OCI-LY1 (cell line): ENCODE measurements at regions not wholly inside any gene's neighbourhood (a gene's known extent, or its start where the extent isn't known, plus 50 kb on each side); places are given as distances from the start of the nearest gene placed in this dataset.

Source experiments
- H2AFZ ChIP-seq: fragments of 200-600 bp; sonication (generic), shearing (Covaris generic); 2 replicates; pipeline ENCODE4 v1.6.0; 2014; ENCODE audit warnings: antibody characterized with exemption, mild to moderate bottlenecking, low read length
- H3F3A ChIP-seq: fragments of 200-600 bp; sonication (generic), shearing (Covaris generic); 2 replicates; pipeline ENCODE4 v1.6.0; 2014; ENCODE audit warnings: mild to moderate bottlenecking, antibody characterized with exemption, low read length, moderate library complexity; ENCODE audit not compliant: insufficient read depth
- H3K27ac ChIP-seq: fragments of 200-600 bp; sonication (generic); 2 replicates; pipeline ENCODE4 v1.5.1; 2014; ENCODE audit warnings: low read length, mixed run types, mild to moderate bottlenecking, low read depth; ENCODE audit not compliant: poor library complexity, severe bottlenecking
- H3K27me3 ChIP-seq: fragments of 200-600 bp; sonication (generic); 2 replicates; pipeline ENCODE4 v1.6.0; 2014; ENCODE audit warnings: antibody characterized with exemption, mild to moderate bottlenecking, low read length, moderate library complexity; ENCODE audit not compliant: insufficient read depth
- H3K36me3 ChIP-seq: fragments of 200-600 bp; sonication (generic); 2 replicates; pipeline ENCODE4 v1.6.1; 2014; ENCODE audit warnings: mild to moderate bottlenecking, antibody characterized with exemption, low read length, moderate library complexity, mixed read lengths; ENCODE audit not compliant: insufficient read depth
- H3K4me1 ChIP-seq: fragments of 200-600 bp; sonication (generic); 2 replicates; pipeline ENCODE4 v1.5.1; 2014; ENCODE audit warnings: mild to moderate bottlenecking, low read length, moderate library complexity; ENCODE audit not compliant: insufficient read depth, severe bottlenecking
- H3K4me2 ChIP-seq: fragments of 200-600 bp; sonication (generic), shearing (Covaris generic); 2 replicates; pipeline ENCODE4 v1.6.1; 2014; ENCODE audit warnings: low read length
- H3K4me3 ChIP-seq: fragments of 200-600 bp; sonication (generic); 2 replicates; pipeline ENCODE4 v1.5.1; 2014; ENCODE audit warnings: low read length, low read depth, mild to moderate bottlenecking, mixed read lengths; ENCODE audit not compliant: poor library complexity, severe bottlenecking
- H3K79me2 ChIP-seq: fragments of 200-600 bp; shearing (Covaris generic); 2 replicates; pipeline ENCODE4 v1.6.1; 2016; ENCODE audit warnings: mixed run types, low read length, mixed read lengths; ENCODE audit not compliant: insufficient read depth
- H3K9ac ChIP-seq: fragments of 200-600 bp; sonication (generic), shearing (Covaris generic); 2 replicates; pipeline ENCODE4 v1.6.1; 2014; ENCODE audit warnings: mild to moderate bottlenecking, low read length, mixed read lengths
- H3K9me2 ChIP-seq: fragments of 200-600 bp; sonication (generic), shearing (Covaris generic); 2 replicates; pipeline ENCODE4 v1.6.1; 2014; ENCODE audit warnings: low read depth, mild to moderate bottlenecking, low read length, mixed read lengths
- H3K9me3 ChIP-seq: fragments of 200-600 bp; shearing (Covaris generic); 2 replicates; pipeline ENCODE4 v1.6.1; 2014; ENCODE audit warnings: low read length, mixed read lengths
- H4K20me1 ChIP-seq: fragments of 200-600 bp; sonication (generic), shearing (Covaris generic); 2 replicates; pipeline ENCODE4 v1.6.0; 2016; ENCODE audit warnings: mild to moderate bottlenecking, low read length; ENCODE audit not compliant: insufficient read depth
- EZH2 ChIP-seq: fragments of 200-600 bp; sonication (generic), shearing (Covaris generic); IDR thresholded peaks from 2 replicates; pipeline ENCODE4 v1.8.0; 2017; ENCODE audit warnings: borderline replicate concordance, mixed run types, mild to moderate bottlenecking, antibody characterized with exemption, low read length, moderate library complexity, mixed read lengths
- TF ChIP-seq, protein P1 (sequence below): fragments of 200-600 bp; sonication (generic), shearing (Covaris generic); IDR thresholded peaks from 2 replicates; pipeline ENCODE4 v1.5.1; 2017; ENCODE audit warnings: mild to moderate bottlenecking, antibody characterized with exemption, low read length, moderate library complexity, mixed read lengths

DNA sequence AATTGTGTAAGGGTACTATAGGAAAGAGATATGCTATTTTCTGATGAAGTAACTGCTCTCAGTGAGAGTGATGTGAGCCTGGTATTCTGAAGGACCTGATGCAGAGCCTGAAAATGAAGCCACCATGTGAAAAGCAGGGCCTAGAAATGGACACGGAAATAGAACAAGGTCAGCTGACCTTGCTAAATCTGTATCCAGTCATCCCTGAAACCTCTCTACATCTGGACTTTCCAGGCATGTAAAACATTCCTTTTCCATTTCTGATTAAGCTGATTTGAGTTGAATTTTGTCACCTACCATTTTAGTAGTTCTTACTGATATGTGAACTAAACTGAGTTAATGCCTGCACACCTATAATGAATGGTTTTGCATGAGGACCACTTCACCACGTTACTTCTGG lies 72.4 kb upstream of the NEIL3 start:
- TF ChIP-seq, protein P1, sequence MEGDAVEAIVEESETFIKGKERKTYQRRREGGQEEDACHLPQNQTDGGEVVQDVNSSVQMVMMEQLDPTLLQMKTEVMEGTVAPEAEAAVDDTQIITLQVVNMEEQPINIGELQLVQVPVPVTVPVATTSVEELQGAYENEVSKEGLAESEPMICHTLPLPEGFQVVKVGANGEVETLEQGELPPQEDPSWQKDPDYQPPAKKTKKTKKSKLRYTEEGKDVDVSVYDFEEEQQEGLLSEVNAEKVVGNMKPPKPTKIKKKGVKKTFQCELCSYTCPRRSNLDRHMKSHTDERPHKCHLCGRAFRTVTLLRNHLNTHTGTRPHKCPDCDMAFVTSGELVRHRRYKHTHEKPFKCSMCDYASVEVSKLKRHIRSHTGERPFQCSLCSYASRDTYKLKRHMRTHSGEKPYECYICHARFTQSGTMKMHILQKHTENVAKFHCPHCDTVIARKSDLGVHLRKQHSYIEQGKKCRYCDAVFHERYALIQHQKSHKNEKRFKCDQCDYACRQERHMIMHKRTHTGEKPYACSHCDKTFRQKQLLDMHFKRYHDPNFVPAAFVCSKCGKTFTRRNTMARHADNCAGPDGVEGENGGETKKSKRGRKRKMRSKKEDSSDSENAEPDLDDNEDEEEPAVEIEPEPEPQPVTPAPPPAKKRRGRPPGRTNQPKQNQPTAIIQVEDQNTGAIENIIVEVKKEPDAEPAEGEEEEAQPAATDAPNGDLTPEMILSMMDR = no peak
- TF ChIP-seq EZH2 = no peak
- H3K4me2 ChIP-seq = no peak overlapping the region
- no peak overlapping the region for H2AFZ ChIP-seq
- no peaks in the 10 kb centered on the region for H3K9me2 ChIP-seq
- H3K4me3 ChIP-seq = no peak overlapping the region
- H3K4me1 ChIP-seq = no peaks in the 10 kb centered on the region
- no peaks in the 10 kb centered on the region for H3K9me3 ChIP-seq
- no peaks in the 10 kb centered on the region for H4K20me1 ChIP-seq
- H3K27ac ChIP-seq = no peak overlapping the region
- no peaks in the 10 kb centered on the region for H3F3A ChIP-seq
- no peaks in the 10 kb centered on the region for H3K79me2 ChIP-seq
- no peaks in the 10 kb centered on the region for H3K36me3 ChIP-seq
- no peak overlapping the region for H3K9ac ChIP-seq
- no peaks in the 10 kb centered on the region; the same call in 1 of the 2 replicates for H3K27me3 ChIP-seq

DNA sequence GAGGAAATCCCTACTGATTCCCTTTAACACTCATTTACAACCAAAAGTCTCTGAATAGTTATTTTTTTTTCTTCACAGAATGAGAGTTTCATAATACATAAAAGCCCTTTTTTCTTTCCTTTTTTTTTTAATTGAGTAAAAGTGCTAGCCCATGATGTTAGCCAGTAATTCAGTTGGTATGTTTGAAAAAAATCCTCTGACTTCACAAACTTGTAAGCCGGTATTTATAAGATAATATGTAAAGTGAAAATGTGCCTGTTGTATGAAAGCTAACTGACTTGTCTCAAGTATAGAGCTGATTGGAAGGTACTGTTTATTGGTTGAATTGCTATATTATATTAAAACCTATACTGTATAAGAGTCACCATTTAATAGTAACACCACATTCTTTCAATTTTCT lies 70.2 kb upstream of the NEIL3 start:
- H4K20me1 ChIP-seq = no peaks in the 10 kb centered on the region
- TF ChIP-seq, protein P1 = no peak
- TF ChIP-seq EZH2 = no peak
- no peaks in the 10 kb centered on the region for H3F3A ChIP-seq
- no peak overlapping the region for H3K4me3 ChIP-seq
- no peaks in the 10 kb centered on the region; the same call in 1 of the 2 replicates for H3K27me3 ChIP-seq
- H3K4me2 ChIP-seq = no peak overlapping the region
- H3K9ac ChIP-seq = no peak overlapping the region
- no peak overlapping the region for H3K27ac ChIP-seq
- H3K4me1 ChIP-seq = no peaks in the 10 kb centered on the region
- H2AFZ ChIP-seq = no peak overlapping the region
- H3K9me3 ChIP-seq = no peaks in the 10 kb centered on the region
- no peaks in the 10 kb centered on the region for H3K9me2 ChIP-seq
- H3K79me2 ChIP-seq = no peaks in the 10 kb centered on the region
- H3K36me3 ChIP-seq = no peaks in the 10 kb centered on the region

DNA sequence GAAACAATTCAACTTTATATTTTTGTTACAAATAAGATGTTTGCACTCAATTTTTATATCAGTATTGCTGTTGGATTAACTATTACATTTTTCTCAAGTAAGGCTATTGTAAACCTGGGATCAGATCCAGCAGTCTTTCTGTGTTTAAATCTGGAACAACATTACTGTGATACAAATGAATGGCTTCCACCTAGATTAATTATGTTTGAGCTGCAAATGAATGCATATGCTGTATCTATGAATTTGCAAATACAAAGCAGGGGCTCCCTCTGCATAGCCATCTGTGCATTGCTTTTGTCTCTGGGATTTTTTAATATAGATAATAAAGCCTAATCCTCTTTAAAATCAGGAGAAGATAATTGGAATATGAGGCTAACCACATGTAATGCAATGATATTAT lies 69.8 kb upstream of the NEIL3 start:
- Histone ChIP-seq H3K79me2 (no peaks in the 10 kb centered on the region), H3K9me3 (no peaks in the 10 kb centered on the region), H3K9ac (no peak overlapping the region), H4K20me1 (no peaks in the 10 kb centered on the region), H3K4me2 (no peak overlapping the region), H3F3A (no peaks in the 10 kb centered on the region), H3K36me3 (no peaks in the 10 kb centered on the region), H3K4me1 (no peaks in the 10 kb centered on the region), H2AFZ (no peak overlapping the region), H3K27me3 (no peaks in the 10 kb centered on the region; the same call in 1 of the 2 replicates), H3K27ac (no peak overlapping the region), H3K9me2 (no peaks in the 10 kb centered on the region), H3K4me3 (no peak overlapping the region)
- no peak for TF ChIP-seq EZH2
- TF ChIP-seq, protein P1 = no peak
